HG03108 (cell line): ENCODE measurements at regions not wholly inside any gene's neighbourhood (a gene's known extent, or its start where the extent isn't known, plus 50 kb on each side); places are given as distances from the start of the nearest gene placed in this dataset.

Experiments used
- ATAC-seq: cut with Tn5 transposase; IDR thresholded peaks from one replicate; pipeline ENCODE4 v1.9.1; 2021; ENCODE audit warnings: moderate library complexity; ENCODE audit not compliant: unreplicated experiment

GRCh38 chr18:1999387-1999786 lies 571.9 kb downstream of the METTL4 start:
- ATAC-seq = no peak

- no peak for ATAC-seq
Observed at GRCh38 chr18:2002151-2002550, 569.2 kb downstream of the METTL4 start.

GRCh38 chr18:2002604-2003003 lies 568.7 kb downstream of the METTL4 start:
- ATAC-seq = no peak

- ATAC-seq = no peak
Observed at GRCh38 chr18:2009942-2010697, 561.2 kb downstream of the METTL4 start.

GRCh38 chr18:2027016-2027415 lies 544.3 kb downstream of the METTL4 start:
- no peak for ATAC-seq

GRCh38 chr18:2027756-2028155 lies 543.5 kb downstream of the METTL4 start:
- ATAC-seq = no peak

GRCh38 chr18:2028986-2029385 lies 542.3 kb downstream of the METTL4 start:
- no peak for ATAC-seq

- ATAC-seq = no peak
Observed at GRCh38 chr18:2030647-2031046, 540.7 kb downstream of the METTL4 start.

GRCh38 chr18:2032036-2032435 lies 539.3 kb downstream of the METTL4 start:
- no peak for ATAC-seq

GRCh38 chr18:2035056-2035455 lies 536.2 kb downstream of the METTL4 start:
- ATAC-seq = no peak

- no peak for ATAC-seq
Observed at GRCh38 chr18:2036086-2036485, 535.2 kb downstream of the METTL4 start.

- no peak for ATAC-seq
Observed at GRCh38 chr18:2040279-2040678, 531.0 kb downstream of the METTL4 start.

GRCh38 chr18:2049986-2050385 lies 521.3 kb downstream of the METTL4 start:
- no peak for ATAC-seq

GRCh38 chr18:2050702-2051201 lies 520.6 kb downstream of the METTL4 start:
- ATAC-seq = no peak

GRCh38 chr18:2053490-2054089 lies 517.7 kb downstream of the METTL4 start:
- no peak for ATAC-seq

GRCh38 chr18:2059336-2059735 lies 512.0 kb downstream of the METTL4 start:
- ATAC-seq = no peak

- ATAC-seq = no peak
Observed at GRCh38 chr18:2060086-2060485, 511.2 kb downstream of the METTL4 start.

GRCh38 chr18:2070631-2071030 lies 500.7 kb downstream of the METTL4 start:
- ATAC-seq = no peak

- ATAC-seq = no peak
Observed at GRCh38 chr18:2075499-2075898, 495.8 kb downstream of the METTL4 start.

- no peak for ATAC-seq
Observed at GRCh38 chr18:2082676-2083075, 488.6 kb downstream of the METTL4 start.

- no peak for ATAC-seq
Observed at GRCh38 chr18:2083691-2084090, 487.6 kb downstream of the METTL4 start.

GRCh38 chr18:2086439-2086838 lies 484.9 kb downstream of the METTL4 start:
- no peak for ATAC-seq
